HG03064 (cell line): ENCODE measurements at regions not wholly inside any gene's neighbourhood (a gene's known extent, or its start where the extent isn't known, plus 50 kb on each side); places are given as distances from the start of the nearest gene placed in this dataset.

Experiments used
- ATAC-seq: cut with Tn5 transposase; IDR thresholded peaks from one replicate; pipeline ENCODE4 v1.9.1; 2021; ENCODE audit warnings: low read depth; ENCODE audit not compliant: unreplicated experiment

GRCh38 chr10:107317592-107317991, 153.1 kb upstream of the SORCS1 start:
- ATAC-seq = no peak

DNA sequence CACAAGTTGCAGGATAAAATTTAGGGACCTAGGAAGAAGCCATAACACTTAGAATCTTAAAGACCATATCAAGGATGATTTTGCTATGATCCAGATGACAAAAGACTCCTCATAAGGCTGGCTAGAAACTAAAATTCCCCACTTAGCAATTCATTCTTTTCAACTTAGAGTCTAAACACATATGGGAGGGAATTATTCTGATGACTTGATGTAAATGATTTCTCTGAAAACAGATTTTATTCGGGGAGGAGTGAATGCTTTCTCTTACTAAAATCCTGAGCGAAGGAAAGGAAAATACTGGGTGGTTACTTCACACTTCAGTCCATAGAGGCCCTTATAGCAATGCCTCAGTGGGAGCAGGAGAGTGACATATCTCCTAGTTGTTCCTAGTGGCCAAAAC, 138.7 kb upstream of the SORCS1 start:
- no peak for ATAC-seq

DNA sequence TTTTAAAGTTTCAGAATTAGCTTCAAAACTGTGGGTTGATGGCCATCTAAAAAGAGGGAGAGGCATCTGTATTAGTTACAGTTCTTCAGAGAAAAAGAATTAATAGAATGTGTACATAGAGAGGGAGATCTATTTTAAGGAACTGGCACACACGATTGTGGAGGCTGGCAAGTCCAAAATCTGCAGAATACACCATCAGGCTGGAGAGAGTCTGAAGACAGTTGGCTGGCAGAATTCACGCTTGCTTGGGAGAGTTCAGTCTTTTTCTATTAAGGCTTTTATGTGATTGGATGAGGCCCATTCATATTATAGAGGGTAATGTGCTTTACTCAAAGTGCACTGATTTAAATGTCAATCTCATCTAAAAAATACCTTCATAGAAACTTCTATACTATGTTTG, 135.1 kb upstream of the SORCS1 start:
- ATAC-seq = no peak

- ATAC-seq = no peak
Measured at GRCh38 chr10:107284187-107284586, 119.7 kb upstream of the SORCS1 start.

DNA sequence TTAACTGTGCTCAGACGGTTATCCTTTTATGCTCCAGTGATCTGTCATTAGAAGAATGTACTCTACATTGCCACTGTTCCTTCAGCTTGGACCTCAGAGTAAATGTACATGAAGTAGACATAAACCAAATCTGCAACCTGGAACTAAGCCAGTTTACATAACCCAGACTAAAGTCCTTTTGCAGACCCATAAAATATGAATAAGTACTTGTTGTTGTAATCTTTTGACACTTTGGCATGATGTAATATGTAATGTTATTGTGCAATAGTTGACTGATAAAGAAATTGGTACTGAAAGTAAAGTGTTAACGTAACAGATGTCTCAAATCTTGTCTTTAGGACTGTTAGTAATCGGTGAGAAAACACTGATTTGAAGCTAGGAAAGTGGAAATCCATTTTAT, 115.8 kb upstream of the SORCS1 start:
- no peak for ATAC-seq

DNA sequence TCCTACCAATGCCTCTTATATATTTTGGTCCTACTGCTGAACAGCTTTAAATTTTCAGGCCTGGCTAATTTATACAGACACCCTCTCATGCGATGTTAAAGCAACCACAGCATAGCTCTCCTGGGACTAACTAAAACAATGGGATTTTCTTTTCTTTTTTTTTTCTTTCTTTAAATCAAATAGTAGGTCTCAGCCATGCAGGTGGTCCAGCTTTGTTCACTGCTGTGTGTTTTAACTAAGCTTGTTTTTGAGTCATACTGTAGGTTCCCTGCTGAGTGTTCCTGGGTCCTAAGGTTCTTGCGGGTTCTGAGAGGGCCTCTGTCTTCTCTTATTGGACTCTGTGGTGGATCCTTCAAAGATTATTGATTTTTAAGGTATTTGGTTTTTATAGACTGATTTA, 113.1 kb upstream of the SORCS1 start:
- ATAC-seq = no peak

DNA sequence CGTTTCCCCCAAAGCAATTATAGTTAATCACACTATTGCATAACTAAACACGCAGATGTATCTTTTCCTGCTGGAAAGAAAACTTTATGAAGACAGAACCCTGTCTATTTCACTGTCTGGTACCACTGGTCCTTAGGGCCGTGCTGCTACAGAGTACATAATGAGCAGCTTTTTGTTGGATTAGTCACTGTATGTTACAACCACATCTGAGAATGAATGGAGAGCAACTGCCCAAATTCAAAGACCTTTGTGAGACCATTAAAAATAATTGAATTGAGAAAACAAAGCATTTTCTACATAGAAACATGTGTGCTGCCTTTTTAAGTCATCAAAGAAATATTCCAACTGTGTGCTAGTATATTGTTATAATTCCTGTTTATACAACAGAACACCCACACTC, 111.3 kb upstream of the SORCS1 start:
- ATAC-seq = no peak

DNA sequence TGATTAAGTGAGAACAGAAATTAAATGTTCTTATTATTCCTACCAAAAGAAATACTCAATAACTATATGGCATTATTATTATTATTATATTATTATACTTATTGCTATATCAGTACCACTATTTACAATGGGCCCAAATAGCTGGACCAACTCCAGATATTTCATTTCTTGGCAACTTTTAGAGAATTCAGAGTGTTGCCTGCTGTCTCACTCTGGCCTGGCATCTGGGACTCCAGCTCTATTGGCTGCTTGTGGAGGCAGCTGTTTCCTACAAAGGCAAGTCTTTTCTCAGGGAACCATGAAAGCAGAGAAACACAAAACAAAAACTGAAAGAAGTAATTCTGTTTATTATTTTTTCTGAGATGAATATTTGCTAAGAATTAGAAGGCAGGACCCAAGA, 105.1 kb upstream of the SORCS1 start:
- no peak for ATAC-seq

DNA sequence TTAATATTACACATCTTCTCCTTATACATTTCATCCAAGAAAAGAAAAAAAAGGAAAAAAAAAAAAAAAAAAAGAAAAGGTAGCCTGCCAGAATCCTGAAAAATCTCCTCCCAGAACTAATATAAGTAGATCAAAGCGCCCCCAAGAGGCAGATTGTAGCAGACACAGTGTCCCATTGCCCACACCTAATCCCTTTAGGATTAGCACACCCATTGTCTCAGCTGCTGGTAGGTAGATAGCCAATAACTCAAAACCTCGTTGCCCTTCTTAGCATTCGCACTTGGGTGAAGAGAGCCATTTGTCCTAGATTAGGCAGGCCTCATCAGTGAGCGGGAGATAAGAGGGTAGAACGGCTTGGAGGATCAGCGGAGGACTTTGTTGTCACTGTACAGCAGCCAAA, 100.2 kb upstream of the SORCS1 start:
- no peak for ATAC-seq

GRCh38 chr10:107244122-107244521, 79.6 kb upstream of the SORCS1 start:
- no peak for ATAC-seq

DNA sequence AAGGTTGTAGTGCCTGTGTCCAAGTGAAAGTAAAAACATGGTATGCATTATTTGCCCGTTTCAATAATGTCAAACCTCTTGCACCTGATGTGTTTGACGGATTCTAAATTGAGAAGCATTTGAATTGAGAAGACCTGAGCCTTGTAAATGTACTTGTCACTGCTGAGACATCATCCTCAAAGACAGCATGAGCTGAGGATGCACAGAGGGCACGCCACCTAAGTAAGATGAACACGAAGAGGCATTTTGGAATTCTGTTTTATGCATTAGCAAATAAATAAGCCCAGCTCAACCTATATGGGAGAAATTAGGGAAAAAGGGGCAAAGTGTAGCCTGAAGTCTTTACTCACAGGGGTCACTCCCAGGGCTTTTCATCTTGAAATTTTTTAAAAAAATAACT, 73.8 kb upstream of the SORCS1 start:
- ATAC-seq = no peak

DNA sequence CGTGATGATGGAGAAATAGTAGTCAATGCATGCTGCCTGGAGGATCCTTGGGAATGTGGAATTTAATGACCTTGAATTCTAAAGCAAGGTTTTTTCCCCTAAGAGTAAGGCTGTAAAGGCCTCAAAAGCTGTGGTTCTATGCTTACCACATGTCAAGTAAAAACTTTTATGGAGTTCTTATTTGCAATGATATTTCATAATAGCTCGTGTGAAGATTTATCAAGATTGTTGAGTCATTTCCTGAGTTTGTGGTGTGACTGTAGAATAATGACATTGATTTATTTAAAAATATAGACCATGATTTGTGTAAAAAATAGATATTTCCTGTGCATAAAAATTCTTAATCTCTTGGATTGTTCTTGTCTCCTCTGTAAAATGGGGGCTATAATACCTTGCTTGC, 67.5 kb upstream of the SORCS1 start:
- no peak for ATAC-seq

DNA sequence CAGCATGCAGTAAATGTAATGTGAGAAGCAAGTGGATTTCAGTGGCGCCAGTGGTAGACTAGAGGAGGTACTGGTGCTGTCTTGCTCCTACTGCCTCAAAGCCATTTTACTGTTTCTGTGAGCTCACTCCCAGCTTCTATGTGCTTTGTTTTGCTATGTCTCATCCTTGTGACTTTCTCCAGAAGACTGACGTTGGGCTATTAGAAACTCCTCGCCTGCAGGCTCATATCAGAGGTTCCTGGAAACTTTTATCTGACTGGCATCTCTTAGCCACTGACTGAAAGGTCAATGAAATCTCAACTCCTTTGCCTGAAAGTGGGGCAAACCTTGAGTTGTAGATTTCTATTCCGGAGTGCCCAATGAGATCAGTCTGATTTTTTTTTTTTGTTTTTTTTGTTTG, 66.4 kb upstream of the SORCS1 start:
- no peak for ATAC-seq

DNA sequence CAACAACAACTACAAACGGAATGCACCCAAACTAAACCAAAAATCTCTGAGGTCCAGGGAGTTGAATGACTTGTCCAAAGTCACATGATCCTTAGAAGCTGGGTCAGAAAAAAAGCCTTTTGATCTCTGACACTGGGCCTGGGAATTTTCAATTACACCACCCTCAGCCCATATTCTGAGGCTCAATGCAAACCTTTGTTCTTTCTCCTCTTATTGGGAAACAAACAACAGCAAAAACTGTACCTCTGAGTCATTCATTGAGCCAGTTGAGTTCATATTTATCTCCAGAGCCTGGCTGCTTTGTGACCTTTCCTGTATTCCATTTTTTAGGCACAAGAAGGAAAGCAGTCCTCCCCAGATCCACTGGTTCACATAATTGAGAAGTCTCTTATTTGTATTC, 51.2 kb upstream of the SORCS1 start:
- ATAC-seq = no peak
